ENCODE measurements at regions not wholly inside any gene's neighbourhood (a gene's known extent, or its start where the extent isn't known, plus 50 kb on each side); places are given as distances from the start of the nearest gene placed in this dataset.

DNA sequence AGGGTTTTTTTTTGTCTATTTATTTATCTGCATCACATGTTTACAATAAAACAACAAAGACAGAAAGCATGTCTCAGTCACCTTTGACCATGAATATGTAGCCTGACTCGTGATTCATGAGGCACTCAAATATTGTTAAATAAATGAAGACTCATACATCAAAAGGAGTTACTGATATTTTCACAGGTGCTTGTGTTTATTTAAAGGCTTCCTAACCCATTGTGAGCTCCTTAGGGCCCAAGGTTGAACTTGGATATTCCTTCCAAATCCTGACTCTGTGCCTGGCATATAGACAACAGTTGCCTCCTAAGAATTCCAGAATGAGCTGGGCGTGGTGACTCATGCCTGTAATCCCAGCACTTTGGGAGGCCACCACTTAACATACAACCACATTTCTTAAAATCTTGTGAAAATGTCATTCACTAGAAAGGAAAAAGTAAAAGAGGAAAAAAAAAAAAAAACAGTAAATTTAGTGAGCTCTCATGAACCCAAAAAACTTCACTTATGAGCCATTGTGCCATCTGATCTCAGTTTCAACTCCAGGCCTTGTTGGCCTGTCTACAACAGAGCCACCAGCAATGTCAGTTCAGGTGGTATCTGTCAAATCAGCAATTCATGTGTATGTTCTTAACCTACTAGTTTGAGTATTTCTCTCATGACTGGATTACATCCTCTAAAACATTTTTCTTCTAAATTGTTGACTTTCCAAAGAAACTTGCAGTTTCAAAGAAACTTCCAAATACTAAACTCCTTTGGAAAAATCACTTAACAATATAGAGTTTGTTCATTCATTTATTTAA lies 162.7 kb upstream of the MARCKS start:
- Histone ChIP-seq H3K27ac (ENCODE audit: low read depth) (no peak overlapping the region), H2AFZ (no peak overlapping the region), H3F3A (replicated peaks; ENCODE audit: low read depth) (no peaks in the 10 kb centered on the region), H4K20me1 (replicated peaks; ENCODE audit: insufficient read depth) (no peaks in the 10 kb centered on the region), H3K4me2 (no peak overlapping the region), H3K4me1 (ENCODE audit: insufficient read depth) (no peaks in the 10 kb centered on the region), H3K36me3 (ENCODE audit: insufficient read depth) (no peaks in the 10 kb centered on the region), H3K27me3 (ENCODE audit: insufficient read depth) (no peaks in the 10 kb centered on the region), H3K9me2 (ENCODE audit: insufficient read depth) (no peaks in the 10 kb centered on the region), H3K79me2 (replicated peaks; ENCODE audit: insufficient read depth) (no peaks in the 10 kb centered on the region), H3K4me3 (no peak overlapping the region)
- Mint-ChIP-seq H3K27ac (no peak overlapping the region), H3K27me3 (ENCODE audit: insufficient read depth, low read depth, poor library complexity) (no peaks in the 10 kb centered on the region), H3K4me3 (no peak overlapping the region), H3K9me3 (no peaks in the 10 kb centered on the region), H3K4me1 (peaks cover 8% of the 10 kb centered on the region), H3K36me3 (ENCODE audit: low read depth) (no peaks in the 10 kb centered on the region)
- DNase-seq (ENCODE audit: low spot score), result no peak
- no peak for TF ChIP-seq REST (IDR thresholded peaks at IDR 0.05; ENCODE audit: unreplicated experiment)
- TF ChIP-seq EZH2 (IDR thresholded peaks at IDR 0.05; ENCODE audit: low read depth, unreplicated experiment), result no peak
- TF ChIP-seq, protein P1, sequence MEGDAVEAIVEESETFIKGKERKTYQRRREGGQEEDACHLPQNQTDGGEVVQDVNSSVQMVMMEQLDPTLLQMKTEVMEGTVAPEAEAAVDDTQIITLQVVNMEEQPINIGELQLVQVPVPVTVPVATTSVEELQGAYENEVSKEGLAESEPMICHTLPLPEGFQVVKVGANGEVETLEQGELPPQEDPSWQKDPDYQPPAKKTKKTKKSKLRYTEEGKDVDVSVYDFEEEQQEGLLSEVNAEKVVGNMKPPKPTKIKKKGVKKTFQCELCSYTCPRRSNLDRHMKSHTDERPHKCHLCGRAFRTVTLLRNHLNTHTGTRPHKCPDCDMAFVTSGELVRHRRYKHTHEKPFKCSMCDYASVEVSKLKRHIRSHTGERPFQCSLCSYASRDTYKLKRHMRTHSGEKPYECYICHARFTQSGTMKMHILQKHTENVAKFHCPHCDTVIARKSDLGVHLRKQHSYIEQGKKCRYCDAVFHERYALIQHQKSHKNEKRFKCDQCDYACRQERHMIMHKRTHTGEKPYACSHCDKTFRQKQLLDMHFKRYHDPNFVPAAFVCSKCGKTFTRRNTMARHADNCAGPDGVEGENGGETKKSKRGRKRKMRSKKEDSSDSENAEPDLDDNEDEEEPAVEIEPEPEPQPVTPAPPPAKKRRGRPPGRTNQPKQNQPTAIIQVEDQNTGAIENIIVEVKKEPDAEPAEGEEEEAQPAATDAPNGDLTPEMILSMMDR (conservative IDR thresholded peaks at IDR 0.05; ENCODE audit: low read depth in 2 of 2), result no peak
- TF ChIP-seq, protein P2, sequence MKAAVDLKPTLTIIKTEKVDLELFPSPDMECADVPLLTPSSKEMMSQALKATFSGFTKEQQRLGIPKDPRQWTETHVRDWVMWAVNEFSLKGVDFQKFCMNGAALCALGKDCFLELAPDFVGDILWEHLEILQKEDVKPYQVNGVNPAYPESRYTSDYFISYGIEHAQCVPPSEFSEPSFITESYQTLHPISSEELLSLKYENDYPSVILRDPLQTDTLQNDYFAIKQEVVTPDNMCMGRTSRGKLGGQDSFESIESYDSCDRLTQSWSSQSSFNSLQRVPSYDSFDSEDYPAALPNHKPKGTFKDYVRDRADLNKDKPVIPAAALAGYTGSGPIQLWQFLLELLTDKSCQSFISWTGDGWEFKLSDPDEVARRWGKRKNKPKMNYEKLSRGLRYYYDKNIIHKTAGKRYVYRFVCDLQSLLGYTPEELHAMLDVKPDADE (IDR thresholded peaks at IDR 0.05), result no peak
- no peak for TF ChIP-seq EZH2phosphoT487 (IDR thresholded peaks at IDR 0.05; ENCODE audit: unreplicated experiment)
- no peak for TF ChIP-seq ZNF114 (CRISPR knock-in tag; IDR thresholded peaks at IDR 0.05)
- no peak for ATAC-seq

- H3K4me1 Mint-ChIP-seq, result peaks cover 8% of the 10 kb centered on the region
- no peaks in the 10 kb centered on the region for H3F3A ChIP-seq (replicated peaks; ENCODE audit: low read depth)
- no peaks in the 10 kb centered on the region for H3K9me3 Mint-ChIP-seq
- no peak overlapping the region for H2AFZ ChIP-seq
- no peaks in the 10 kb centered on the region for H3K9me2 ChIP-seq (ENCODE audit: insufficient read depth)
- H3K27me3 Mint-ChIP-seq (ENCODE audit: insufficient read depth, low read depth, poor library complexity), result no peaks in the 10 kb centered on the region
- no peak overlapping the region for H3K27ac Mint-ChIP-seq
- H3K36me3 ChIP-seq (ENCODE audit: insufficient read depth), result no peaks in the 10 kb centered on the region
- H3K4me3 ChIP-seq, result no peak overlapping the region
- H3K27me3 ChIP-seq (ENCODE audit: insufficient read depth), result no peaks in the 10 kb centered on the region
- DNase-seq (ENCODE audit: low spot score) (no peak), ATAC-seq (no peak)
- no peak overlapping the region for H3K4me2 ChIP-seq
- H3K4me3 Mint-ChIP-seq, result no peak overlapping the region
- no peaks in the 10 kb centered on the region for H3K4me1 ChIP-seq (ENCODE audit: insufficient read depth)
- H3K36me3 Mint-ChIP-seq (ENCODE audit: low read depth), result no peaks in the 10 kb centered on the region
- no peaks in the 10 kb centered on the region for H3K79me2 ChIP-seq (replicated peaks; ENCODE audit: insufficient read depth)
- no peaks in the 10 kb centered on the region for H4K20me1 ChIP-seq (replicated peaks; ENCODE audit: insufficient read depth)
- no peak overlapping the region for H3K27ac ChIP-seq (ENCODE audit: low read depth)
- TF ChIP-seq ZNF462 (CRISPR knock-in tag; IDR thresholded peaks at IDR 0.05), result no peak
- no peak for TF ChIP-seq ZNF331 (CRISPR knock-in tag; IDR thresholded peaks at IDR 0.05; ENCODE audit: low read depth)
Observed at GRCh38 chr6:113695516-113695915, 161.6 kb upstream of the MARCKS start.
